Astrocyte (in vitro differentiated cells and primary cell): ENCODE measurements at regions not wholly inside any gene's neighbourhood (a gene's known extent, or its start where the extent isn't known, plus 50 kb on each side); places are given as distances from the start of the nearest gene placed in this dataset.
"Not testable (repeated sequence)": the region's sequence is repeated elsewhere in the genome, so short reads cannot be mapped to it uniquely, and the experiment has no call there.

ENCODE experiments used
- EZH2 ChIP-seq: IDR thresholded peaks from 2 replicates; pipeline ENCODE4 v1.6.1; 2012; ENCODE audit warnings: mild to moderate bottlenecking, low read length, inconsistent platforms; ENCODE audit not compliant: insufficient read depth
- TF ChIP-seq, protein P1 (sequence below): IDR thresholded peaks from 2 replicates; pipeline ENCODE4 v1.5.1; 2011; ENCODE audit warnings: low read depth, mild to moderate bottlenecking, inconsistent platforms, low read length, moderate library complexity; ENCODE audit not compliant: insufficient read depth

DNA sequence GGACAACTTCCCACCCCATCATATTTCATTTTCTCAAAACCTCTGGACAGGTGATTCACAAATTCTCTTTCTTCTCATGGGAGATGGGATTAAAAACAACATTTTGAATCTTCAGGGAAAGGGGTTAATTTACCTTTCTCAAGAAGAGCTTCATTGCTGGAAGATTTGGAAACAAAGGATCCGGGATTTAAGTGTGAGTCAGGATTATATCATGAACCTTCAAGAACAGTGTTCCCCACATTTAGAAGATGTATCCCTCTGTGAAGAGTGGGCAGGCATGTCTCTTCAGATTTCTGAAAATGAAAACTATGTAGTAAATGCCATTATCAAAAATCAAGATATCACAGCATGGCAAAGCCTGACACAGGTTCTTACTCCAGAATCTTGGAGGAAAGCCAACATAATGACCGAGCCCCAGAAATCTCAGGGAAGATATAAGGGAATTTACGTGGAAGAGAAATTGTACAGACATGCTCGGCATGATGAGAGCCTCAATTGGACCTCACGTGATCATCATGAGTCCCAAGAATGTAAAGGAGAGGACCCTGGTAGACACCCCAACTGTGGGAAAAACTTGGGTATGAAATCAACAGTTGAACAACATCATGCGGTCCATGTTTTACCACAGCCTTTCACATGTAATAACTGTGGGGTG is 99.5 kb upstream of the GPR39 start:
- TF ChIP-seq EZH2: not testable (repeated sequence)
- TF ChIP-seq, protein P1, sequence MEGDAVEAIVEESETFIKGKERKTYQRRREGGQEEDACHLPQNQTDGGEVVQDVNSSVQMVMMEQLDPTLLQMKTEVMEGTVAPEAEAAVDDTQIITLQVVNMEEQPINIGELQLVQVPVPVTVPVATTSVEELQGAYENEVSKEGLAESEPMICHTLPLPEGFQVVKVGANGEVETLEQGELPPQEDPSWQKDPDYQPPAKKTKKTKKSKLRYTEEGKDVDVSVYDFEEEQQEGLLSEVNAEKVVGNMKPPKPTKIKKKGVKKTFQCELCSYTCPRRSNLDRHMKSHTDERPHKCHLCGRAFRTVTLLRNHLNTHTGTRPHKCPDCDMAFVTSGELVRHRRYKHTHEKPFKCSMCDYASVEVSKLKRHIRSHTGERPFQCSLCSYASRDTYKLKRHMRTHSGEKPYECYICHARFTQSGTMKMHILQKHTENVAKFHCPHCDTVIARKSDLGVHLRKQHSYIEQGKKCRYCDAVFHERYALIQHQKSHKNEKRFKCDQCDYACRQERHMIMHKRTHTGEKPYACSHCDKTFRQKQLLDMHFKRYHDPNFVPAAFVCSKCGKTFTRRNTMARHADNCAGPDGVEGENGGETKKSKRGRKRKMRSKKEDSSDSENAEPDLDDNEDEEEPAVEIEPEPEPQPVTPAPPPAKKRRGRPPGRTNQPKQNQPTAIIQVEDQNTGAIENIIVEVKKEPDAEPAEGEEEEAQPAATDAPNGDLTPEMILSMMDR: not testable (repeated sequence)
